H9 (cell line): ENCODE measurements at regions not wholly inside any gene's neighbourhood (a gene's known extent, or its start where the extent isn't known, plus 50 kb on each side); places are given as distances from the start of the nearest gene placed in this dataset.

Source experiments
- DNase-seq: peaks from one replicate; pipeline ENCODE4 v3.0.0-alpha.2; 2017
- H2AFZ ChIP-seq: one replicate; pipeline ENCODE4 v1.6.1; 2013; ENCODE audit warnings: mild to moderate bottlenecking, low read length, control low read depth, moderate library complexity
- H2AK5ac ChIP-seq: 2 replicates; pipeline ENCODE4 v1.6.1; 2013; ENCODE audit warnings: low read length, control low read depth, mixed read lengths; ENCODE audit not compliant: insufficient read length
- H2BK120ac ChIP-seq: one replicate; pipeline ENCODE4 v1.6.1; 2013; ENCODE audit warnings: low read depth, mild to moderate bottlenecking, low read length, control low read depth, inconsistent platforms; ENCODE audit not compliant: poor library complexity, severe bottlenecking
- H2BK12ac ChIP-seq: 2 replicates; pipeline ENCODE4 v1.6.1; 2013; ENCODE audit warnings: low read length, control low read depth, mixed read lengths, low read depth; ENCODE audit not compliant: insufficient read length
- H2BK15ac ChIP-seq: 2 replicates; pipeline ENCODE4 v1.6.1; 2013; ENCODE audit warnings: low read depth, low read length, control low read depth
- H2BK20ac ChIP-seq: one replicate; pipeline ENCODE4 v1.6.1; 2013; ENCODE audit warnings: low read depth, mild to moderate bottlenecking, low read length, control low read depth, inconsistent platforms; ENCODE audit not compliant: poor library complexity, severe bottlenecking
- H2BK5ac ChIP-seq: 2 replicates; pipeline ENCODE4 v1.6.1; 2013; ENCODE audit warnings: low read length, control low read depth, mixed read lengths; ENCODE audit not compliant: insufficient read length
- H3K14ac ChIP-seq: 2 replicates; pipeline ENCODE4 v1.6.1; 2013; ENCODE audit warnings: low read length, control low read depth; ENCODE audit not compliant: insufficient read depth
- H3K18ac ChIP-seq: 2 replicates; pipeline ENCODE4 v1.6.1; 2013; ENCODE audit warnings: low read depth, mild to moderate bottlenecking, mixed read lengths, low read length, control low read depth; ENCODE audit not compliant: insufficient read length
- H3K23ac ChIP-seq: 2 replicates; pipeline ENCODE4 v1.6.1; 2013; ENCODE audit warnings: low read length, control low read depth, mixed read lengths, low read depth; ENCODE audit not compliant: insufficient read length
- H3K23me2 ChIP-seq: 2 replicates; pipeline ENCODE4 v1.6.1; 2013; ENCODE audit warnings: low read depth, mild to moderate bottlenecking, mixed read lengths, low read length, control low read depth; ENCODE audit not compliant: insufficient read length, poor library complexity, severe bottlenecking
- H3K27ac ChIP-seq: 2 replicates; pipeline ENCODE4 v1.5.1; 2013; ENCODE audit warnings: low read length, control low read depth, mixed read lengths, low read depth; ENCODE audit not compliant: insufficient read length
- H3K27me3 ChIP-seq: 2 replicates; pipeline ENCODE4 v1.6.1; 2013; ENCODE audit warnings: low read length, control low read depth, inconsistent platforms; ENCODE audit not compliant: insufficient read depth
- H3K4ac ChIP-seq: 2 replicates; pipeline ENCODE4 v1.6.1; 2013; ENCODE audit warnings: low read depth, mild to moderate bottlenecking, control low read depth, inconsistent platforms, low read length, moderate library complexity
- H3K4me1 ChIP-seq: 2 replicates; pipeline ENCODE4 v1.6.1; 2013; ENCODE audit warnings: low read length, control low read depth, inconsistent platforms; ENCODE audit not compliant: insufficient read depth
- H3K4me2 ChIP-seq: 2 replicates; pipeline ENCODE4 v1.6.1; 2013; ENCODE audit warnings: low read length, control low read depth, mixed read lengths; ENCODE audit not compliant: insufficient read length, insufficient read depth
- H3K56ac ChIP-seq: 2 replicates; pipeline ENCODE4 v1.6.1; 2013; ENCODE audit warnings: low read depth, mild to moderate bottlenecking, mixed read lengths, low read length, control low read depth; ENCODE audit not compliant: insufficient read length
- H3K79me1 ChIP-seq: 2 replicates; pipeline ENCODE4 v1.6.1; 2013; ENCODE audit warnings: low read depth, mild to moderate bottlenecking, moderate library complexity, low read length, control low read depth, inconsistent platforms; ENCODE audit not compliant: insufficient read depth, poor library complexity, severe bottlenecking
- H3K79me2 ChIP-seq: 2 replicates; pipeline ENCODE4 v1.6.1; 2013; ENCODE audit warnings: low read length, control low read depth, inconsistent platforms; ENCODE audit not compliant: insufficient read depth
- H3K9ac ChIP-seq: 2 replicates; pipeline ENCODE4 v1.6.1; 2013; ENCODE audit warnings: low read length, control low read depth, mixed read lengths; ENCODE audit not compliant: insufficient read length; ENCODE audit errors: extremely low read depth
- H3K9me3 ChIP-seq: one replicate; pipeline ENCODE4 v1.6.1; 2013; ENCODE audit warnings: low read depth, low read length, inconsistent platforms; ENCODE audit not compliant: control insufficient read depth
- H3T11ph ChIP-seq: one replicate; pipeline ENCODE4 v1.6.1; 2013; ENCODE audit warnings: mild to moderate bottlenecking, low read length, control low read depth, inconsistent platforms
- H4K20me1 ChIP-seq: one replicate; pipeline ENCODE4 v1.6.1; 2013; ENCODE audit not compliant: control insufficient read depth, insufficient read length, insufficient read depth
- H4K5ac ChIP-seq: 2 replicates; pipeline ENCODE4 v1.6.1; 2013; ENCODE audit warnings: low read depth, mild to moderate bottlenecking, mixed read lengths, low read length, control low read depth; ENCODE audit not compliant: insufficient read length
- H4K8ac ChIP-seq: replicated peaks from 2 replicates; pipeline ENCODE4 v1.6.1; 2013; ENCODE audit warnings: low read length, control low read depth, mixed read lengths, low read depth; ENCODE audit not compliant: insufficient read length
- H4K91ac ChIP-seq: 2 replicates; pipeline ENCODE4 v1.6.1; 2013; ENCODE audit warnings: low read depth, mild to moderate bottlenecking, moderate library complexity, mixed read lengths, low read length, control low read depth; ENCODE audit not compliant: insufficient read length
- H3K27ac Mint-ChIP-seq, 3 experiments: 2 replicates in 2 of 3; 3 replicates in 1 of 3; pipeline ENCODE4 v1.8.0; 2020 to 2021; ENCODE audit warnings: mixed read lengths in 3 of 3, mild to moderate bottlenecking in 1 of 3, moderate library complexity in 1 of 3
- H3K27me3 Mint-ChIP-seq: 2 replicates; pipeline ENCODE4 v1.8.0; 2021; ENCODE audit warnings: low read depth, mild to moderate bottlenecking, moderate library complexity, mixed read lengths
- H3K36me3 Mint-ChIP-seq, 3 experiments: 2 replicates in 2 of 3; 3 replicates in 1 of 3; pipeline ENCODE4 v1.8.0; 2020 to 2021; ENCODE audit warnings: low read depth in 3 of 3, mixed read lengths in 3 of 3; ENCODE audit not compliant: insufficient read depth in 1 of 3
- H3K4me1 Mint-ChIP-seq, 2 experiments: 2 replicates each; pipeline ENCODE4 v1.8.0; 2020; ENCODE audit warnings: mixed read lengths in 2 of 2
- H3K4me3 Mint-ChIP-seq, 2 experiments: 2 replicates in 1 of 2; 3 replicates in 1 of 2; pipeline ENCODE4 v1.8.0; 2020 to 2021; ENCODE audit warnings: mild to moderate bottlenecking in 2 of 2, mixed read lengths in 2 of 2, moderate library complexity in 1 of 2
- H3K9me3 Mint-ChIP-seq, 2 experiments: 2 replicates in 1 of 2; 3 replicates in 1 of 2; pipeline ENCODE4 v1.8.0; 2020; ENCODE audit warnings: mild to moderate bottlenecking in 2 of 2, mixed read lengths in 2 of 2, moderate library complexity in 1 of 2
- CTCF ChIP-seq: fragments of 200-600 bp; sonication (generic); conservative IDR thresholded peaks from 3 replicates; pipeline ENCODE4 v1.8.0; 2021; ENCODE audit warnings: antibody characterized with exemption, mild to moderate bottlenecking
- WGBS: extraction: QIAGEN DNeasy Blood & Tissue Kit; methylation state at CpG from one replicate; pipeline ENCODE4 v1.1.7; 2013; ENCODE audit warnings: missing lambda C conversion rate, low lambda C conversion rate, mixed read lengths; ENCODE audit not compliant: insufficient read length; ENCODE audit errors: extremely low coverage; 5-methylcytosine and 5-hydroxymethylcytosine counted together

GRCh38 chr7:26084418-26084817 is 67.6 kb upstream of the NFE2L3 start:
- Histone ChIP-seq H3K27me3 (no peaks in the 10 kb centered on the region), H3K4ac (no peak overlapping the region), H3K79me1 (no peaks in the 10 kb centered on the region), H2BK20ac (no peak overlapping the region), H2BK5ac (no peak overlapping the region), H3K23me2 (no peaks in the 10 kb centered on the region), H4K8ac (no peak overlapping the region), H3K56ac (no peak overlapping the region), H3K79me2 (no peaks in the 10 kb centered on the region), H3K9me3 (no peaks in the 10 kb centered on the region), H3K9ac (no peak overlapping the region), H3K4me2 (no peak overlapping the region), H4K20me1 (no peaks in the 10 kb centered on the region), H3K18ac (no peak overlapping the region), H2BK15ac (no peak overlapping the region), H2AK5ac (no peak overlapping the region), H2BK12ac (no peak overlapping the region), H3K23ac (no peak overlapping the region), H3K27ac (no peak overlapping the region), H3T11ph (no peak overlapping the region), H2AFZ (no peak overlapping the region), H3K14ac (no peak overlapping the region), H4K91ac (no peak overlapping the region), H4K5ac (no peak overlapping the region), H2BK120ac (no peak overlapping the region), H3K4me1 (peaks cover 3% of the 10 kb centered on the region; the same call in 1 of the 2 replicates)
- Mint-ChIP-seq H3K4me3 (no peak overlapping the region), H3K4me1 (peaks cover 25 to 31% of the 10 kb centered on the region in 2 experiments), H3K27me3 (no peaks in the 10 kb centered on the region; the same call in 1 of the 2 replicates), H3K36me3 (no peaks in the 10 kb centered on the region), H3K27ac (no peak overlapping the region), H3K9me3 (no peaks in the 10 kb centered on the region)
- TF ChIP-seq CTCF: no peak
- no CpG with 5 or more reads among the region's 7 CpGs for WGBS
- DNase-seq: no peak
